HG02798 (cell line): ENCODE measurements at regions not wholly inside any gene's neighbourhood (a gene's known extent, or its start where the extent isn't known, plus 50 kb on each side); places are given as distances from the start of the nearest gene placed in this dataset.

Experiments
- ATAC-seq: cut with Tn5 transposase; IDR thresholded peaks from one replicate; pipeline ENCODE4 v1.9.1; 2021; ENCODE audit warnings: mild to moderate bottlenecking; ENCODE audit not compliant: unreplicated experiment, poor library complexity

GRCh38 chr9:75395336-75395735 is 307.0 kb downstream of the OSTF1 start:
- ATAC-seq: no peak

- ATAC-seq: no peak
Measured at GRCh38 chr9:75397836-75398235, 309.5 kb downstream of the OSTF1 start.

- ATAC-seq: no peak
Measured at GRCh38 chr9:75408391-75408790, 320.1 kb downstream of the OSTF1 start.

GRCh38 chr9:75410405-75410804 is 322.1 kb downstream of the OSTF1 start:
- no peak for ATAC-seq

- no peak for ATAC-seq
Measured at GRCh38 chr9:75414371-75415160, 326.3 kb downstream of the OSTF1 start.

GRCh38 chr9:75417471-75417870 is 329.2 kb downstream of the OSTF1 start:
- no peak for ATAC-seq

GRCh38 chr9:75418518-75418917 is 330.2 kb downstream of the OSTF1 start:
- ATAC-seq: peak; percentile 69

- peak; percentile 49 for ATAC-seq
Measured at GRCh38 chr9:75422944-75423522, 334.7 kb downstream of the OSTF1 start.

GRCh38 chr9:75429531-75430475 is 341.5 kb downstream of the OSTF1 start:
- ATAC-seq: no peak

- ATAC-seq: no peak
Measured at GRCh38 chr9:75431375-75431774, 343.1 kb downstream of the OSTF1 start.

GRCh38 chr9:75432386-75432785 is 344.1 kb downstream of the OSTF1 start:
- ATAC-seq: no peak

- no peak for ATAC-seq
Measured at GRCh38 chr9:75432888-75433287, 344.6 kb downstream of the OSTF1 start.

- peak; percentile 62 for ATAC-seq
Measured at GRCh38 chr9:75438716-75439115, 350.4 kb downstream of the OSTF1 start.

- no peak for ATAC-seq
Measured at GRCh38 chr9:75440914-75441313, 352.6 kb downstream of the OSTF1 start.

GRCh38 chr9:75445144-75445543 is 356.8 kb downstream of the OSTF1 start:
- no peak for ATAC-seq

- ATAC-seq: no peak
Measured at GRCh38 chr9:75447281-75447680, 359.0 kb downstream of the OSTF1 start.

GRCh38 chr9:75448281-75448680 is 360.0 kb downstream of the OSTF1 start:
- ATAC-seq: no peak

- ATAC-seq: no peak
Measured at GRCh38 chr9:75448955-75449354, 360.6 kb downstream of the OSTF1 start.

- no peak for ATAC-seq
Measured at GRCh38 chr9:75451045-75451444, 362.7 kb downstream of the OSTF1 start.

GRCh38 chr9:75451505-75451904 is 363.2 kb downstream of the OSTF1 start:
- no peak for ATAC-seq

GRCh38 chr9:75452512-75452911 is 364.2 kb downstream of the OSTF1 start:
- ATAC-seq: no peak
